ENCODE measurements at regions not wholly inside any gene's neighbourhood (a gene's known extent, or its start where the extent isn't known, plus 50 kb on each side); places are given as distances from the start of the nearest gene placed in this dataset.
A peak's percentile ranks its signal among the peaks of the same experiment; 100 is the strongest.

GRCh38 chr7:69187824-69188333 lies 410.4 kb upstream of the AUTS2 start:
- no peak for DNase-seq (ENCODE audit: extremely low spot score)
- ChIA-PET CTCF (no interaction called here), POLR2A (no interaction called here)
- TF ChIP-seq CTCF (IDR thresholded peaks at IDR 0.05; ENCODE audit: control extremely low read depth, extremely low read depth, low read depth, missing control alignments), result no peak

DNA sequence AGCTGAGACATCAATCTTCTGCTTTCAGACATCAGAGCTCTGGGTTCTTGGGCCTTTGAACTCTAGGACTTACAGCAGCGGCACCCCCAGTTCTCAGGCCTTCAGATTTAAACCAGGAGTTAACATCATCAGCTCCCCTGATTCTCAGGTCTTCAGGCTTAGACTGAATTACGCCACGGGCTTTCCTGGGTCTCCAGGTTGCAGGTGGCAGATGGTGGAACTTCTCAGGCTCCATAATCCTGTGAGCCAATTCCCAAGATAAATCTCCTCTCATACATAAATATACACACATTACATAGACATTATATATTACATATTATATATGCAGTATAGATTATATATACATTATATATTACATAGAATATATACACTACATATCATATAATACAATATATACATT lies 408.9 kb upstream of the AUTS2 start:
- ChIA-PET CTCF (interaction anchor here (1.3 to 2.6 kb wide), 2 partner anchors 11 to 16 kb away, joined by 3 to 6 read pairs; no protein-coding TSS in a partner anchor), POLR2A (no interaction called here)
- no peak for TF ChIP-seq CTCF (IDR thresholded peaks at IDR 0.05; ENCODE audit: control extremely low read depth, extremely low read depth, low read depth, missing control alignments)
- DNase-seq (ENCODE audit: extremely low spot score), result no peak

DNA sequence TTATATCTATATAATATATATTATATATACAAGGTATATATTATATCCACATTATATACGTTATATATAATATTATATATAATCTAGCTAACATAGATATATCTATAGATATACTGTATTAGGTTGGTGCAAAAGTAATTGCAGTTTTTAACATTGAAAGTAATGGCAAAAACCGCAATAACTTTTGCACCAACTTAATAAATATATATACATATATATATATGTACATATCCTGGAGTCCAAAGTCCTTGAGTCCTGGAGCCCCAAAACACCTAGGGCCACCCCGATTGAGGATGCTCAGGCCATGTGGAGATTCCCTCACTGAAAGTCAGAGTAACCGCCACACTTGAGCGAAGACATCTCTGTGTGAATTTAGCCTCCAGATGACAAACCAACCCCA lies 408.2 kb upstream of the AUTS2 start:
- CTCF ChIA-PET, result interaction anchor here (1.3 to 2.6 kb wide), 2 partner anchors 12 to 16 kb away, joined by 3 to 6 read pairs; no protein-coding TSS in a partner anchor
- POLR2A ChIA-PET, result no interaction called here
- TF ChIP-seq CTCF (IDR thresholded peaks at IDR 0.05; ENCODE audit: control extremely low read depth, extremely low read depth, low read depth, missing control alignments), result no peak
- DNase-seq (ENCODE audit: extremely low spot score), result no peak

GRCh38 chr7:69190763-69191162 lies 407.5 kb upstream of the AUTS2 start:
- DNase-seq (ENCODE audit: extremely low spot score), result no peak
- CTCF ChIA-PET, result interaction anchor here (1.4 to 2.6 kb wide), 3 partner anchors 9 to 13 kb away, joined by 3 to 6 read pairs (median 4); no protein-coding TSS in a partner anchor
- POLR2A ChIA-PET, result no interaction called here
- TF ChIP-seq CTCF (IDR thresholded peaks at IDR 0.05; ENCODE audit: control extremely low read depth, extremely low read depth, low read depth, missing control alignments), result no peak

GRCh38 chr7:69192134-69192533 lies 406.1 kb upstream of the AUTS2 start:
- CTCF ChIA-PET, result interaction anchor here (1.4 kb wide), 1 partner anchor 11 kb away, joined by 4 read pairs; no protein-coding TSS in a partner anchor
- no peak for TF ChIP-seq CTCF (IDR thresholded peaks at IDR 0.05; ENCODE audit: control extremely low read depth, extremely low read depth, low read depth, missing control alignments)
- POLR2A ChIA-PET, result no interaction called here
- peak; percentile 16 for DNase-seq (ENCODE audit: extremely low spot score)

DNA sequence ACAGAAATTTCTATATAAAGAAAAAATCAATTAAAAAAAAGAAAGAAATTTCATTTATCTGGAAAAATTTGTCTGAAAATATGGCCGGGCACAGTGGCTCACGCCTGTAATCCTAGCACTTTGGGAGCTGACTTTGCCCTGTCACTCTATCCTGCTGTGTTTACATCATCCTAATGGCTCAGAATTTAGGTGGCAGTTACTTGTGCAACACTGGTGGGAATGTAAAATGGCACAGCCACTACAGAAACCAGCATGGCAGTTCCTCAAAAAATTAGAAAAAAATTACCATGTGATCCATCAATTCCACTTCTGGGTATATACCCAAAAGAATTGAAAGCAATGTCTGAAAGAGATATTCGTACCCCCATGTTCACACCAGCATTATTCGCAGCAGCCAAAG lies 405.2 kb upstream of the AUTS2 start:
- POLR2A ChIA-PET, result no interaction called here
- CTCF ChIA-PET, result no interaction called here
- no peak for TF ChIP-seq CTCF (IDR thresholded peaks at IDR 0.05; ENCODE audit: control extremely low read depth, extremely low read depth, low read depth, missing control alignments)
- DNase-seq (ENCODE audit: extremely low spot score), result no peak
